HG02678 (cell line): ENCODE measurements at regions not wholly inside any gene's neighbourhood (a gene's known extent, or its start where the extent isn't known, plus 50 kb on each side); places are given as distances from the start of the nearest gene placed in this dataset.

Experiments
- ATAC-seq: cut with Tn5 transposase; IDR thresholded peaks from one replicate; pipeline ENCODE4 v1.9.1; 2021; ENCODE audit warnings: mild to moderate bottlenecking, moderate library complexity; ENCODE audit not compliant: unreplicated experiment

GRCh38 chr9:111985315-111985714, 88.7 kb downstream of the UGCG start:
- ATAC-seq, result peak; percentile 28

- ATAC-seq, result no peak
Observed at GRCh38 chr9:111986035-111986556, 89.5 kb downstream of the UGCG start.
